ENCODE measurements at regions not wholly inside any gene's neighbourhood (a gene's known extent, or its start where the extent isn't known, plus 50 kb on each side); places are given as distances from the start of the nearest gene placed in this dataset.
A peak's percentile ranks its signal among the peaks of the same experiment; 100 is the strongest.

GRCh38 chr16:50879873-50880695 is 138.2 kb downstream of the CYLD start:
- Histone ChIP-seq H3K4me1 (replicated peaks in 1 of 4; ENCODE audit: control insufficient read depth in 3 of 4, insufficient read depth in 4 of 4, low read length in 3 of 4) (peaks cover 0 to 3% (median under 1%) of the 10 kb centered on the region in 4 experiments; a peak in 3 of 7 replicates), H3K18ac (ENCODE audit: extremely low read depth, low read length) (0 out of 2 replicates have a peak overlapping the region, but pooled peaks have one; percentile 11), H3K23ac (ENCODE audit: insufficient read length) (no peak overlapping the region), H3K79me2 (ENCODE audit: control insufficient read depth in 1 of 2, insufficient read depth in 2 of 2, low read length in 2 of 2) (no peaks in the 10 kb centered on the region), H3K9me3 (ENCODE audit: insufficient read depth in 2 of 2, low read depth in 1 of 2, low read length in 1 of 2) (no peaks in the 10 kb centered on the region), H2BK120ac (replicated peaks; ENCODE audit: low read depth, low read length) (no peak overlapping the region), H4K8ac (ENCODE audit: extremely low read depth, insufficient read depth, low read length) (no peak overlapping the region; the same call in 1 of the 2 replicates), H2AFZ (ENCODE audit: low read length) (peak overlapping the region; percentile 36; the same call in 1 of the 2 replicates), H3K27ac (ENCODE audit: low read depth, low read length) (no peak overlapping the region), H4K20me1 (replicated peaks in 1 of 2; ENCODE audit: control insufficient read depth in 1 of 2, insufficient read depth in 2 of 2, low read length in 2 of 2) (no peaks in the 10 kb centered on the region), H3K14ac (ENCODE audit: insufficient read length) (no peak overlapping the region), H3K79me1 (ENCODE audit: low read depth, low read length) (no peaks in the 10 kb centered on the region), H2BK5ac (ENCODE audit: low read depth, low read length) (no peak overlapping the region), H3K56ac (replicated peaks; ENCODE audit: insufficient read length, low read depth, low read length) (no peak overlapping the region), H3K4me2 (ENCODE audit: insufficient read depth in 1 of 2, low read depth in 2 of 2, low read length in 2 of 2) (peak overlapping the region; percentile 64 to 76), H4K91ac (replicated peaks; ENCODE audit: insufficient read length, low read length) (no peak overlapping the region), H2AK5ac (ENCODE audit: low read depth, low read length) (no peak overlapping the region), H3K23me2 (ENCODE audit: low read depth, low read length) (peaks cover 3% of the 10 kb centered on the region; the same call in 1 of the 2 replicates), H3K36me3 (ENCODE audit: control insufficient read depth in 2 of 4, insufficient read depth in 4 of 4, low read length in 3 of 4) (no peaks in the 10 kb centered on the region), H4K5ac (ENCODE audit: insufficient read length, low read depth, low read length) (no peak overlapping the region), H3K9ac (replicated peaks in 1 of 4; ENCODE audit: extremely low read depth in 1 of 4, low read depth in 3 of 4, low read length in 3 of 4) (no peak overlapping the region), H3K4ac (replicated peaks; ENCODE audit: insufficient read length, low read depth, low read length) (no peak overlapping the region), H2BK20ac (ENCODE audit: low read length) (no peak overlapping the region), H2BK12ac (ENCODE audit: low read depth, low read length) (no peak overlapping the region), H3K4me3 (ENCODE audit: extremely low read depth in 1 of 4, insufficient read depth in 2 of 4, low read depth in 3 of 4, low read length in 4 of 4) (peak overlapping the region; percentile 11 to 54 (median 24); a peak in 4 of 8 replicates), H3K27me3 (replicated peaks in 1 of 4; ENCODE audit: control insufficient read depth in 3 of 4, extremely low read depth in 1 of 4, insufficient read depth in 3 of 4, low read length in 3 of 4) (peaks cover 0 to 3% (median 0%) of the 10 kb centered on the region in 4 experiments; a peak in 1 of 7 replicates), H2BK15ac (ENCODE audit: low read length) (no peak overlapping the region)
- ChIA-PET POLR2A (ENCODE audit: partially characterized antibody) (interaction anchor here (0.7 kb wide), 1 partner anchor 12 kb away, joined by 3 read pairs; no protein-coding TSS in a partner anchor), CTCF (ENCODE audit: partially characterized antibody) (interaction anchor here (0.6 to 1.3 kb wide), 6 partner anchors 14 to 99 kb away, joined by 3 to 5 read pairs (median 3); no protein-coding TSS in a partner anchor)
- FAIRE-seq (peak; percentile 32), DNase-seq (ENCODE audit: low read depth in 1 of 2, low spot score in 2 of 2) (peak in 1 of 2 experiments; percentile 73)
- WGBS, 2 experiments (ENCODE audit: extremely low coverage in 1 of 2, insufficient coverage in 1 of 2, insufficient read length in 1 of 2, insufficient replicate concordance in 2 of 2, low coverage in 1 of 2, low lambda C conversion rate in 2 of 2, missing lambda C conversion rate in 1 of 2), result 11% methylated on average over 17 of the region's 24 CpGs; no CpG with 5 or more reads in 1 of the 2 experiments
- TF ChIP-seq KDM4A (IDR thresholded peaks at IDR 0.05; ENCODE audit: low read depth, low read length, severe bottlenecking) (no peak), MAX (IDR thresholded peaks at IDR 0.05) (peak; percentile 30; the same call in 1 of the 2 replicates), CREB1 (IDR thresholded peaks at IDR 0.05) (peak; percentile 67), HDAC6 (IDR thresholded peaks at IDR 0.05; ENCODE audit: low read depth, low read length) (no peak), CEBPB (IDR thresholded peaks at IDR 0.05; ENCODE audit: low read depth, low read length) (peak; percentile 84)
